Suppressor macrophage (primary cell): ENCODE measurements at regions not wholly inside any gene's neighbourhood (a gene's known extent, or its start where the extent isn't known, plus 50 kb on each side); places are given as distances from the start of the nearest gene placed in this dataset.
A peak's percentile ranks its signal among the peaks of the same experiment; 100 is the strongest.
"Not testable (repeated sequence)": the region's sequence is repeated elsewhere in the genome, so short reads cannot be mapped to it uniquely, and the experiment has no call there.

ENCODE experiments used
- DNase-seq, 4 experiments: peaks; one replicate each; pipeline ENCODE4 v3.0.0-alpha.2; 2020 to 2022

GRCh38 chr17:51389875-51390274, 129.5 kb downstream of the UTP18 start:
- no peak for DNase-seq

GRCh38 chr17:51391982-51392654, 131.8 kb downstream of the UTP18 start:
- DNase-seq: no peak

DNA sequence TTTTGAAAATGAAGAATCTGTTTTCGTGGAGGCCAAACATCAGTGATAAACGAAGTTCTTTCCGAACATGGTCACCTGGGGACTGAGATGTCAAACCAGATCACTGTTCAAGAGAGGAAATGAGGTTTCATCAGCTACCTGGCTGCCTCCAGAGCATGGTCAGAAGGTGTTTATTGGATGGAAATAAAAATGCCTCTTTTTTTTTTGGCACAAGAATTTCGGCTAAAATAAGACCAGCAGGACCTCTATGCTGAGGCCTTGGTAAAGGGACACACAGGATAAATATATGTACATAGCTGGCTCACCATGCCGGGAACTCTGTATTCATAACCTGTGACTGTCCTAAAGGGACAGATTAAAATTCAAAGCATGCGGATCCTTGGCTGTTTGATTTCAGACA, 135.3 kb downstream of the UTP18 start:
- no peak for DNase-seq

DNA sequence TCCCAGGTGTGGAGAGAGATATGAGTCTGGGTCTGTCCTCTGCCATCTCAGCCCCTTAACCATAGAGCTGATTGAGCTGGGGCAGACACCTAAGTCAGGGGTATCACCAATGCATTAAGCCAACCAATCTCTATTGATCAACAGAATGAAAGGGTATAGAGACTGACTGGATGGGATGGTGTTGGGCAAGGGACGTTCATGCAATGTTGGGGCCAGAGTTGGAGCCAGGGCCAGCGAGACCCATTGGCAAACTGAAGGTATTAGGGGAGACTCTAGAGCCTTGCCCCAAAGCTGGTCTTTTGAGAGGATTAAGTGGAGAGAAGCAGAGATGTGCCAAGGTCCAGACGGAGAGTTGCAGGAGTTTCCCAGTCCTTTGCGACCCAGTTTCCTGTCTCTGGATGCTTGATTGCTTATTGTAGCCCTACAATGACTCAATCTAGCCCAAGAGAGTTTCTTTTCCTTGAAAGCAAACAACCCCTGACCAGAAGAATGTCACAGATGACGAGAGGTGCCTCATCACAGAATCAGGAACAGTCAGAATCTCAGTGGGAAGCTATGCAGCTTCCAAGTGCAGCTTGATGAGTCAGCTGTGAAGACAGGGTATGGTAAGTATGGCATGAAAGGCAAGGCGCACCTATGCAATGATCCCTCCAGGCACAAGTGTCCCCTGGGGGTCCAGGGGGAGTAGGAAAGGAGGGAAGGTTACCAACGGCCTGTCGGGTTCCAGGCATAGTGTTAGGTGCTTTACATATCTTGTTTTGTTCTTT, 137.2 kb downstream of the UTP18 start:
- peak in 1 of 4 experiments; percentile 13 for DNase-seq

DNA sequence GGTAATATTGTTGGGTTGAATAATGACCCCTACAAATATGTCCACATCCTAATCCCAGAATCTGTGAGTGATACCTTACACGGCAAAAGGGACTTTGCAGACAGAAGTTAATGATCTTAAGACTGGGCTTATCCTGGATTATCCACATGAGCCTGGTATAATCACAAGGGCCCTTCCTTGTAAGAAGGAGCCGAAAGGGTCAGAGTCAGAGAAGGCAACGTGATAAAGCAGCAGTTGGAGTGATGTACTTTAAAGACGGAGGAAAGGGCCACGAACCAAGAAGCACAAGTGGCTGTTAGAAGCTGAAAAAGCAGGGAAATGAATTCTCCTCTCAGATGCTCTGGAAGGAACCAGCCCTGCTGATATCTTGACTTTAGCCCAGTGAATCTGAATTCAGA, 137.8 kb downstream of the UTP18 start:
- DNase-seq: no peak

GRCh38 chr17:51398687-51399086, 138.3 kb downstream of the UTP18 start:
- no peak for DNase-seq

- DNase-seq: no peak
These were observed 140.9 kb downstream of the UTP18 start for GRCh38 chr17:51401279-51401678.

- DNase-seq: no peak
These were observed 142.6 kb downstream of the UTP18 start for GRCh38 chr17:51402899-51403298.

- no peak for DNase-seq
These were observed 147.2 kb downstream of the UTP18 start for GRCh38 chr17:51407576-51407975.

GRCh38 chr17:51419476-51419875, 159.1 kb downstream of the UTP18 start:
- DNase-seq: no peak

DNA sequence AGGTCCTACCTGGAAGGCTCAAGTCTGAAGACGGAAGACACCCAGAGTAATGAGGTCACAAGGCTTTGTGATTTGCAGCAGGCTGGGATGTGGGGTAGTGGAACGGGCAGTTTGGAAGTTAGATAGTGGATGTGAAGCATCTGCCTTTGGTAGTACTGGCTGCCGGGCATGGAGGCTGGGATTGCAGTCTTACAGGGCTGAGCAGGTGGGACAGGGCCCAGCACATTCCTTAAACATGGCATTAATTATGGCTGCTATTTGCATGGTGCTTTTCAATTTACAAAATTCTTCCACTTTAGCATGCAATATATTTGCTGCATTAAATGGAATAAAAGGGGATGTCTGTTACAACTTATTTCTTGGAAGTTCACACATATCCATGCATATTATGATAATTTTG, 161.2 kb downstream of the UTP18 start:
- DNase-seq: no peak

DNA sequence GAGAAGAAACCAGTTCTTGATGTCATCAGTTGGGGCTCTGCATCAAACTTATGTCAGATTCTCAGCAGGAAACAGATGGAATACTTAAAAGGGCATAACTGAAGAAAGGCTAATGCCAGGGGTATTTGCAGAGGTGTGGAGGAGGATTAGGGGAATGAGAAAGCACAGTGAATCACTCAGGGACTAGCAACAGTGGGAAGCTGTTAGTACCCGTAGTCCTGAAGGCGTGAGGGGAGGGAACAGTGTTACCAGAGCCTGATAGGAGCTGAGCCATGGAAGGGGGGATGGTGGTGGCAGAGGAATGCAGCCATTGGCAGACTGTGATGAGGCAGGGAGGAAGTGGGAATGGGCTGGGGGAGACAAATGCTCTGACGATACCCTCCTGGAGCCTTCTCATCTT, 162.3 kb downstream of the UTP18 start:
- no peak for DNase-seq

DNA sequence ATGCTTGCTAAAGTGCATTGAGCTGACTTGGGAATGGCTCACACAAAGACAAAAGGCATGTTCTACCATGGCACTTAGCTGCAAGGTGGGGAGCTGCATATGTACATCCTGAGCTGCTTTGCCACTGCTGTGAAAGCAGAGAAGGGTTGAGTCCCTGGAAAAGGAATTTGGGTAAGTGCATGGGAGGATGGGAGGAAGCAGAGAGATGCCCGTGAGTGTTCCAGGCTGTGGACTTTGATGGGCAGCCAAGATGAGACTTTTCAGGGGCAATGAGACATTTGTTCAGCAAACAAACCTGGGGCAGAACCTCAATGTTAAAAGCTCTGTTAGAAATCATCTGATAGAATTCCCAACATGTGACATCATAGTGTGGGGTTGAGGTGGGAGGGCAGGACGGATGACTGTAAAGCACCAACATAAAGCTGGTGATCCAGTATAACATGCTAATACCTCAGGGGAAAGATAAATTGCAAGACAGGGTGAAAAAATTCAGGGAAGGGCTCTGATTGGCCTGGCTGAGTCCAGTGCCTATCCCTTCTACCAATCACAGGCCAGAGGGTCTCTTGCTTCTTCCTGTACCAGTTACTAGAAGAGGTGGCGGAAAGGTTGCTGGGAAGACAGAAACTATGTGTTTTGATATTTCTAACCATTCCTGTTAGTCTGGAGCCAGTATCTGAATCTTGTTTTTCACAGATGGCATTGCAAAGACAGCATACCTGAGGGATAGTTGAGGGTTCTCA, 163.2 kb downstream of the UTP18 start:
- DNase-seq: no peak

- no peak for DNase-seq
These were observed 165.4 kb downstream of the UTP18 start for GRCh38 chr17:51425773-51426172.

- DNase-seq: no peak
These were observed 167.0 kb downstream of the UTP18 start for GRCh38 chr17:51427323-51427811.

DNA sequence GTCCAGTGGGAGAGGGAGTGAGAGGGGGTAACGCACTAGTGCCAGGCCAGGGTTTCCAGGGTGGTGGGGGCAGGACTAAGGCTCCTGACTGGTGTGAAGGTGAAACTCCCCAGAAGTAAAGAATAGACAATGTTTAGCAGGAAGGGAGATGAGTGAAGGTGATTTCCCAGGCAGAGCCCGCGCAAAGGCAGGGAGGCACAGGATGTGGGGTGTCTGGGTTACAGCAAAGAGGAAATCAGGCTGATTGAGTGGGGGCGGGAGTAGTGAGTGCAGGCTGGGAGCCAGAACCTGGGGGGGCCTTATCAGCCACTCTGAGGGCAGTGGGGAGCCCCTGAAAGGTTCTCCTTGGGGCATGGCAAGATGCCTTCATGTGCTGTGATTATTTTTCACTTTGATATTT, 167.5 kb downstream of the UTP18 start:
- DNase-seq: no peak

DNA sequence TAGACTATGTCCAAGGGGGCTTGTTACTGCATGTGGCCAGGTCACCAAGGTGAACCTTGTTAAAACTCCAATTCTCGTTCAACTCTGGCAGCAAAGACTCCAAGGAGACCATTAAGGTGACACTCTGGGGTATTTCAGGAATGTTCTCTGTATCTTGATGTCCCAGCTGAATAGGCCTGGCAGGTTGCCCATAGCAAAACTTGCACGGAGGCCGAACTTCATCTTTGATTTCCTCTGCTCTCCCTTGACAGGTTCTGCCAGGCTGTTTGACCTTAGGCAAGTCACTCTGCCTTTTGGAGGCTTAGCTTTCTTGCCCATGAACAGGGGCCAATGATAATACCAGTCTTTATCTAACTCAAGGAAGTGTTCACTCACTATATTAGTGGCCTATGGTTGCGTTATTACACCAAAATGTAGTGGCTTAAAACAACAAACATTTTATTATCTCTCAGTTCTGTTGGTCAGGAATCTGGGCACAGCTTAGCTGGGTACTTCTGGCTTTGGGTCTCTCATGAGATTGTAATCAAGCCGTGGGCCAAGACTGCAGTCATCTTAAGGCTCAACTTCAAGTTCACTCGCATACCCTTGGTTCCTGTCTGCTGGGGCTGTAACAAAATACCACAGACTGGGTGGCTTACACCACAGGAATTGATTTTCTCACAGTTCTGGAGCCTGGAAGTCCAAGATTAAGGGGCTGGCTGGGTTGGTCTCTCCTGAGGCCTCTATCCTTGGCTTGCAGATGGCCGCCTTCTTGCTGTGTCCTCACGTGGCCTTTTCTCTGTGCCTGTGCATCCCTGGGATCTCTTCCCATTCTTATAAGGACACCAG, 168.5 kb downstream of the UTP18 start:
- no peak for DNase-seq

- DNase-seq: not testable (repeated sequence)
These were observed 169.6 kb downstream of the UTP18 start for GRCh38 chr17:51429938-51430337.

GRCh38 chr17:51430591-51430990, 170.2 kb downstream of the UTP18 start:
- no peak for DNase-seq

GRCh38 chr17:51434434-51435170, 174.3 kb downstream of the UTP18 start:
- DNase-seq: peak in 2 of 4 experiments; percentile 32 to 48

DNA sequence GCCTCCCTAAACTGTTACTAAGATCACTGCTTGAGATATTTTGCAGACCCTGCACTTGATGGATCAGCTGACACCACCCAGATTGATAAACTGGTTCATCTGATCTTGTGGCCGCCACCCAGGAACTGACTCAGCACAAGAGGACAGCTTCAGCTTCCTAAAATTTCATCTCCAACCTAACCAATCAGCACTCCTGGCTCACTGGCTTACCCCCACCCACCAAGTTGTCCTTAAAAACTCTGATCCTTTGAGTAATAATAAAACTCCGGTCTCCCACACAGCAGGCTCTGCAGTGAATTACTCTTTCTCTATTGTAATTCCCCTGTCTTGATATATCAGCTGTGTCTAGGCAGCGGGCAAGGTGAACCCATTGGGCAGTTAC, 174.8 kb downstream of the UTP18 start:
- peak; percentile 51 to 80 (median 67) for DNase-seq

GRCh38 chr17:51435641-51436091, 175.3 kb downstream of the UTP18 start:
- DNase-seq: peak; percentile 25 to 52 (median 35)
